ENCODE measurements at regions not wholly inside any gene's neighbourhood (a gene's known extent, or its start where the extent isn't known, plus 50 kb on each side); places are given as distances from the start of the nearest gene placed in this dataset.

DNA sequence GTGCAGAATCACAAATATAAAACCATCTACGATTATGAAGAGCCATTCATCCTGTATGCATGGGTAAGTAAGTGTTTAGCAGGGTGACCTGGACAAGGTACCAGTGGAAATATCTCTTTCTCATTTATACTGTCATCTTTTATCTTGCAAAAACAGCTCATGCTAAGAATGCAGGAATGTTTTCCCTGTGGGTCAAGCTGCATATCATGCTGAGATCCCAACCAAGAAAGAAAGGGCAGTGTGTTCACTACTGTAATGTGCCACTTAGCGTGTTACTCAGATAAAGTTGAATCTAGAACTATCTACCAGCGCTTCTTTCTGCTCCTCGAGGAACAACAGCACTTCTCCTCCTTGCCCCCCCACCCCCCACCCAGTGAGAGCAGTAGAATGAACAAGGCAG, 212.7 kb upstream of the TBL1X start:
- no peak for DNase-seq (ENCODE audit: extremely low read depth in 1 of 11, low read depth in 9 of 11, low spot score in 4 of 11)

DNA sequence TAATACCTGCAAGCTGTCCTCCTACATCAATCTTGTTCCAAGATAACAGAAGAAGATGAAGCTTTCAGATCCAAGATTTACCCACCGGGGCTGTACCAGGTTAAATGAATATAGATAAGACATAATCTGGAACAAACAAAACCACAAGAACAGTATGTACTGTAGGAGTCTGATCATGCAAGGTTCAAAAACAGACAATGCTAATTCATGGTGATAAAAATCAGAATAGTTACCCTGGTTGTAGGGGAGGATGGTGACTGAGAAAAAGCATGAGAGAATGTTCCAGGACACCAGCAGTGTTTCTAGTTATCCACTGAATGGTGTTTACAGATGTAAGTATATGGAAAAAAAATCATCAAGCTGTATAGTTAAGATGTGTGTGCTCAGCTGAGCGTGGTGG, 211.6 kb upstream of the TBL1X start:
- no peak for DNase-seq (ENCODE audit: extremely low read depth in 1 of 11, low read depth in 9 of 11, low spot score in 4 of 11)

GRCh38 chrX:9257718-9258420, 207.0 kb upstream of the TBL1X start:
- DNase-seq (ENCODE audit: extremely low read depth in 1 of 11, low read depth in 9 of 11, low spot score in 4 of 11): no peak

DNA sequence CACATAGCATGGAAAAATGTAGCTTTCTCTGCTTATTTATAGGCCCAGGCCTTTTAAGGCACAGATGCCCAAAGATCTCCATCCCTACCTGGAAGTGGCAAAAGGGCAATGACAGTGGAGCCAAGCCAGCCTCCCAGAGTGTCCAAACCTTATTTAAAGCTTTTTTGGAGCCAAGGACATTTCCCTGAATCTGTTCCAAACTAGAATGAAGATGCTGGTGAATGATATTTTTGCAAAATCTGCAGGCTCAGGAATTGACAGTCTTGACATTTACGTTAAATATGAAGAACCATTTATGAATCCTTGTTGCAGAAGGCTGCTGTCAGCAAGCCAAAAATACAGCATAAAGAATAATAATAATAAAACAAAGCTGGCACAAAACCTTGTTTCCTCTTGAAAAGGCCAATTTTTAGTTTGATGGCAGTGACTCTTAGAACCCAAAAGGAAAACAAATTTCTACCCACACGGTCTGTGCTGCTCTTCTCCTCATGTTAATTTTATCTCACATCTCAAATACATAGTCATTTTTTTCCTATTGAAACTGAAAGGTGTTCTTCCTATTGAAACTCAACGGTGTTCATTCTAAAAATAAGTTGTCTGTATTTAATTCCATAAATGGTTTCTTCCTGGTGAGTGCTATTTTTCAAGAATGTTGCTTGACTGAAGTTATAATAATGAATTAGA, 206.3 kb upstream of the TBL1X start:
- no peak for DNase-seq (ENCODE audit: extremely low read depth in 1 of 11, low read depth in 9 of 11, low spot score in 4 of 11)

DNA sequence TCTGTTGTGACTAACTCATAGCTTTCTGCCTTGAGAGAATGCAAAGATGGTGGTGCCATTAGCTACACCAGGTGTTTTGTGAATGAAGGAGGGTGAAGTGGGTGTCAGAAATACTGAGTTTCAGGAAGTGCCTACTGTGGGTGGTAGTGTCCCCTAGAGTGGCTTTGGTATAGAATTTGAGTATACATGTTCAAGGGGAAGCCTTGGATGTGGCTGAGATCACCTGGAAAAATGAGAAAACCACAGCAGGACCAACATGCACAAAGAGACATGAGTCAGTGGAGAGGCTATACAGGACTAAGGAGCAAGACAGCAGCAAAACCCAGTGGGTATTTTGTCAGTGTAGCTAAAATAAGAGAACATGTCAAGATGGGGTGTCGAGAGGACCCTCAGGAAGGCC, 204.3 kb upstream of the TBL1X start:
- no peak for DNase-seq (ENCODE audit: extremely low read depth in 1 of 11, low read depth in 9 of 11, low spot score in 4 of 11)

- no peak for DNase-seq (ENCODE audit: extremely low read depth in 1 of 11, low read depth in 9 of 11, low spot score in 4 of 11)
Observed at GRCh38 chrX:9267415-9267814, 197.4 kb upstream of the TBL1X start.

DNA sequence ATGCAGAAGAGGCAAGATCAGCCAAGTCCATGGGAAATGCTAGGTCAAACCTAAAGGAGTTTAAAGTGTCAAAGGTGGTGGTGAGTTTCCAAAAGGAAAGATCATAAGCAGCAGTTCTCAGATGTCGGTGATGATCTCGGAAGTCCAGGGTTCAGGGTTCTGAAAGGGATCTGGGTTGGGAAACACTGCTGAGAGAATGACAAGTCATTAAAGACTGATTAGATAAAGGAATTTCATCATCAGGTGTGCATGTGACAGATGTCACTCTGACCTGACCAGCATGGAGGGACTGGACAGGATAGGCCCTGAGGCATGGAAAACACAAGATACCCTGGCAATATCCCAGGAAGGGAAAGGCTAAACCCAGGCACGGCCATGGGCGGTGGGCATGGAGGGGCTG, 195.7 kb upstream of the TBL1X start:
- DNase-seq (ENCODE audit: extremely low read depth in 1 of 11, low read depth in 9 of 11, low spot score in 4 of 11): no peak

GRCh38 chrX:9271789-9272525, 192.9 kb upstream of the TBL1X start:
- DNase-seq (ENCODE audit: extremely low read depth in 1 of 11, low read depth in 9 of 11, low spot score in 4 of 11): no peak

DNA sequence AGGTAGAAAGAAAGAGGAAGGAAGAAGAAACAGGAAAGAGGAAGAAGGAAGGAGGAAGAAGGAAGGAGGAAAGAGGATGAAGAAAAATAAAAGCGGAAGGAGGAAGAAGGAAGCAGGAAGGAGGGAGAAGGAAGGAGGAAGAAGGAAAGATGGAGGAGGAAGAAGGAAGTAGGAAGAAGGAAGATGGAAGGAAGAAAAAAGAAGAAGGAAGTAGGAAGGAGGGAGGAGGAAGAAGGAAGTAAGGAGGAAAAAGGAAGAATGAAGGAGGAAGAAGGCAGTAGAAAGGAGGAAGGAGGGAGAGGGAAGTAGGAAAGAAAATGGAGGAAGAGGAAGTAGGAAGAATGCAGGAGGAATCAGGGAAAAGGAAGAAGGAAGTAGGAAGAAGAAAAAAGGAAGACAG, 191.1 kb upstream of the TBL1X start:
- DNase-seq (ENCODE audit: extremely low read depth in 1 of 11, low read depth in 9 of 11, low spot score in 4 of 11): no peak

GRCh38 chrX:9278475-9279233, 186.2 kb upstream of the TBL1X start:
- DNase-seq (ENCODE audit: extremely low read depth in 1 of 11, low read depth in 9 of 11, low spot score in 4 of 11): no peak

DNA sequence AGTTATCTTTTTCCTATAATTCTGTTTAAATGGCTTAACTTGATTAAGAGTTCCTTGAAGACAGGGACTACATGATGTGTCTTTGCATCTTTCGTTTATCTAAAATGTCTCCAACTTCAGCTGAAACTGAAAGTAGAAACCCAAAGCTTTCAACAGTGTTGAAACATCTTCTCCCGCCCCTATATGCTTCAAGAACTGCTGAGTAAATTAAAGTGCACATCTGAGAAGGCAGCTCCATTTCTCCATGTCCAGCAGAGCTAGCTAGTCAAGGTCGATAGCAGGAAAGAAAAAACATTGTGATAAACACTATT, 185.7 kb upstream of the TBL1X start:
- DNase-seq (ENCODE audit: extremely low read depth in 1 of 11, low read depth in 9 of 11, low spot score in 4 of 11): no peak

GRCh38 chrX:9280831-9281230, 184.0 kb upstream of the TBL1X start:
- DNase-seq (ENCODE audit: extremely low read depth in 1 of 11, low read depth in 9 of 11, low spot score in 4 of 11): no peak

- DNase-seq (ENCODE audit: extremely low read depth in 1 of 11, low read depth in 9 of 11, low spot score in 4 of 11): no peak
Observed at GRCh38 chrX:9282325-9282724, 182.5 kb upstream of the TBL1X start.

DNA sequence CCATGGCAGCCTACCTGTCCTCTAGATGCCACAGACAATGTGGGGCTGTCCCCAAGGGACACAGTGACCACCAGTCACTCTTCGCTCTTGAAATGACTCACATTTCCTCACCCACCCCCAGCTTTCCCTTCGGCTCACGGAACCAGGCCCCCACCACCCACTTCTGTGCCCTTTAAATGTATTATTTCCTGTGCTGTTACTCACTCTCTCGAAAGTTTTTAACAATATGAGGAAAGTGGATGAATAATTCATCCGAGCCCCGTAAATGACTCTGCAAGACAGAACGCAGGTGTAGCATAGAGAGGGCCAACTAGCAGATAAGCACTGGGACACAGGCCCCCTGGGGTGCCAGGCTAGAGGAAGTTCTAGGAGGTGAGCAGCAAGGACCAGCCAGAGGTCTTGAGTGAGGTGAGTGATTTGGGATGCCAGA, 179.5 kb upstream of the TBL1X start:
- DNase-seq (ENCODE audit: extremely low read depth in 1 of 11, low read depth in 9 of 11, low spot score in 4 of 11): no peak

DNA sequence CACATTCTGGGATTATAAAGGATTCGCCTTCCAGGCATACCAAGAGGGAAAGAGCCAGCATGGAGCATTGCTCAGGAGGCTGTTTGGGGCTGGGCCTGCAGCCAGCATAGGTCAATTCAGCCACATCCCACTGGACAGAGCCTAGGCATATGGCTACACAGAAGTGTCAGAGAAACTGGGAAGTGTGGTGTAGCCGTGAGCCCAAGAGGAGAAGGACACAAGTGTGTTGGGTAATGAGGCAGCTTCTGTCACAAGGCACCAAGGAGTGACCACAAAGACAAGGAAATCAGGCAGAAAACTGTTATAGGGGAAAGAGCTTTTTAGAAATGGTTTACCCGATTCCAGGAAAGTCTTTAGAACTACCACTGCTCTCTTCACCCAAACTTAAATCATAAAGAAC, 178.6 kb upstream of the TBL1X start:
- no peak for DNase-seq (ENCODE audit: extremely low read depth in 1 of 11, low read depth in 9 of 11, low spot score in 4 of 11)

DNA sequence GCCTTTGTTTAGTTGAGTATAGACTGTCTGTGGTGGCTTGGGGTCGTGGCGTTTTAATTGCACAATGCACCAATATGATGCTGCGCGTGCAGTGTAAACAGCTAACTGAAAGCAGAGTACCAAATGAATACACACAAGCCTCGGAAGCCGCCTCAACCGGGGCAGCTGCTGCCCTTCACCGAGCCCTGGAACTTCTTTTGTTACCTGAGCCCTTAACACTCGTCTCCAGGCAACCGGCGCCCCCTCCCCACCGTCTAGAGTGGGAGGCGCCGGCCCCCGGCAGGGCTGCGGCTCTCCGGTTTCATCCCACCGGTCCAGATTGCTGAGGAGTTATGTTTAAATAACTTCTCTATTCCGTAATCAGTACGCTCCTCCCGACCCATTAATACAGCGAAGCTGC, 173.2 kb upstream of the TBL1X start:
- DNase-seq (ENCODE audit: extremely low read depth in 1 of 11, low read depth in 9 of 11, low spot score in 4 of 11): peak in 8 of 11 donors; percentile 26 to 65 (median 38)

- no peak for DNase-seq (ENCODE audit: extremely low read depth in 1 of 11, low read depth in 9 of 11, low spot score in 4 of 11)
Observed at GRCh38 chrX:9293051-9293496, 171.8 kb upstream of the TBL1X start.

- no peak for DNase-seq (ENCODE audit: extremely low read depth in 1 of 11, low read depth in 9 of 11, low spot score in 4 of 11)
Observed at GRCh38 chrX:9293903-9294302, 171.0 kb upstream of the TBL1X start.

DNA sequence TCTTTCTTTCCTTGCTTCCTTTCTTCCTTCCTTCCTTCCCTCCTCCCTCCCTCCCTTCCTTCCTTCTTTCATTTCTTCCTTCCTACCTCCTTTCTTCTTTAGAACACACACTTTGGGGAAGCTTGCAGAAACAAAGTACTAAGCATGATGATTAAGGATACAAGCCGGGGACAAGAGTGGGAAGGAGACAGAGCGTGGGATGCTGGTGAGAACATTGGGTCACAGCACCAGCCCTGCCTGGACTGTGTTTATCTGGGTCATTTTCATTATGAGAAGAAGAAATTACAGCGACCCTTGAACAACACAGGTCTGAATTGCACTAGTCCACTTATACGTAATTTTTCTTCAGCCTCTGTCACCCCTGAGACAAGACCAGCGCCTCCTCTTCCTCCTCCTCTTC, 169.3 kb upstream of the TBL1X start:
- DNase-seq (ENCODE audit: extremely low read depth in 1 of 11, low read depth in 9 of 11, low spot score in 4 of 11): no peak

DNA sequence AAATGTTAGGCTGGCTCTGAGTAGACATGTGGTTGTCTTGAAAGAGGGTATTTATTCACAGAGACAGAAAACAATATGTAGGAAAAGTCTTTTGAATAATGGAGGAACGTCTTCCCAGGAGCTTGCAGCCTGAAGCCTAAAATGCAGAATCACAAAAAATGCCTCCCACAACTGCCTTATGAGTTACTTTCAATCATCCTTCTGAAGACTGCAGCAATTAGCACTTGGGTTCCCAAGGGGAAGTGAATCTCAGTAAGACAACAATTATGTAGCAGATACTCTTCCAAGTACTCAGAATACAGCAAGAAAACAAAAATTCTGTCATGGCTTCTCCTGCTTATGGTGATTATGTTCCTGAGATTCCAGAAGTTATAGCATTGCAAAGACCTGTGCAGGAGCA, 166.6 kb upstream of the TBL1X start:
- no peak for DNase-seq (ENCODE audit: extremely low read depth in 1 of 11, low read depth in 9 of 11, low spot score in 4 of 11)

Data from renal cortex interstitium (tissue), 11 donors.